SK-N-SH (cell line): ENCODE measurements at regions not wholly inside any gene's neighbourhood (a gene's known extent, or its start where the extent isn't known, plus 50 kb on each side); places are given as distances from the start of the nearest gene placed in this dataset.

Source experiments
- FOXM1 ChIP-seq: IDR thresholded peaks from 2 replicates; pipeline ENCODE4 v1.4.0; 2012; ENCODE audit warnings: low read depth, mild to moderate bottlenecking
- POLR2AphosphoS5 ChIP-seq: IDR thresholded peaks from 2 replicates; pipeline ENCODE4 v1.6.1; 2012; ENCODE audit warnings: low read depth, low read length
- SMC3 ChIP-seq: IDR thresholded peaks from 2 replicates; pipeline ENCODE4 v1.6.1; 2012; ENCODE audit warnings: low read depth, low read length, improper control_type of control experiment
- TF ChIP-seq, protein P1 (sequence below): IDR thresholded peaks from 2 replicates; pipeline ENCODE4 v1.6.1; 2012; ENCODE audit warnings: mild to moderate bottlenecking, low read depth, low read length, moderate library complexity
- TF ChIP-seq, protein P2 (sequence below): fragments of 200-600 bp; sonication (generic); IDR thresholded peaks from 2 replicates; pipeline ENCODE4 v1.6.1; 2017; ENCODE audit warnings: antibody characterized with exemption, mild to moderate bottlenecking, moderate library complexity

DNA sequence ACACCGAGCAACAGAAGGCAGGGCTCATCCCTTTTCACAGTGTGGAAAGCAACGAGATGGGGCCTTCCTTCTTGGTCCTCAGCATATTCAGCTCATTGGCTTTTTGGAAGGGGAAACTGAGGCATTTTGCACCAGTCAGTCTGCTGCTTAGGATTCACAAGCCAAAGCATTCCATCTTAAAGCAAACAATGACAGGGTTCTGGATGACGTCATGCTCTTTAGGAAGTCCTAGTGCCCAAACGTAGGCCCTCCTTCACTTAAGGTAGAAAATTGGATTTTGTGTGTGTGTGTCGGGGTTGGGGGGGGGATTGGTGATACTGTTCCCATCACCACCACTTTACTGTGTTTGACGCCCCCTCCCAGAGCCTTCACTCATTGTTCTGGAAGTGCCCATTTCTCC, 101.6 kb downstream of the SELENOF start:
- TF ChIP-seq, protein P1, sequence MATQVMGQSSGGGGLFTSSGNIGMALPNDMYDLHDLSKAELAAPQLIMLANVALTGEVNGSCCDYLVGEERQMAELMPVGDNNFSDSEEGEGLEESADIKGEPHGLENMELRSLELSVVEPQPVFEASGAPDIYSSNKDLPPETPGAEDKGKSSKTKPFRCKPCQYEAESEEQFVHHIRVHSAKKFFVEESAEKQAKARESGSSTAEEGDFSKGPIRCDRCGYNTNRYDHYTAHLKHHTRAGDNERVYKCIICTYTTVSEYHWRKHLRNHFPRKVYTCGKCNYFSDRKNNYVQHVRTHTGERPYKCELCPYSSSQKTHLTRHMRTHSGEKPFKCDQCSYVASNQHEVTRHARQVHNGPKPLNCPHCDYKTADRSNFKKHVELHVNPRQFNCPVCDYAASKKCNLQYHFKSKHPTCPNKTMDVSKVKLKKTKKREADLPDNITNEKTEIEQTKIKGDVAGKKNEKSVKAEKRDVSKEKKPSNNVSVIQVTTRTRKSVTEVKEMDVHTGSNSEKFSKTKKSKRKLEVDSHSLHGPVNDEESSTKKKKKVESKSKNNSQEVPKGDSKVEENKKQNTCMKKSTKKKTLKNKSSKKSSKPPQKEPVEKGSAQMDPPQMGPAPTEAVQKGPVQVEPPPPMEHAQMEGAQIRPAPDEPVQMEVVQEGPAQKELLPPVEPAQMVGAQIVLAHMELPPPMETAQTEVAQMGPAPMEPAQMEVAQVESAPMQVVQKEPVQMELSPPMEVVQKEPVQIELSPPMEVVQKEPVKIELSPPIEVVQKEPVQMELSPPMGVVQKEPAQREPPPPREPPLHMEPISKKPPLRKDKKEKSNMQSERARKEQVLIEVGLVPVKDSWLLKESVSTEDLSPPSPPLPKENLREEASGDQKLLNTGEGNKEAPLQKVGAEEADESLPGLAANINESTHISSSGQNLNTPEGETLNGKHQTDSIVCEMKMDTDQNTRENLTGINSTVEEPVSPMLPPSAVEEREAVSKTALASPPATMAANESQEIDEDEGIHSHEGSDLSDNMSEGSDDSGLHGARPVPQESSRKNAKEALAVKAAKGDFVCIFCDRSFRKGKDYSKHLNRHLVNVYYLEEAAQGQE: no peak
- TF ChIP-seq, protein P2, sequence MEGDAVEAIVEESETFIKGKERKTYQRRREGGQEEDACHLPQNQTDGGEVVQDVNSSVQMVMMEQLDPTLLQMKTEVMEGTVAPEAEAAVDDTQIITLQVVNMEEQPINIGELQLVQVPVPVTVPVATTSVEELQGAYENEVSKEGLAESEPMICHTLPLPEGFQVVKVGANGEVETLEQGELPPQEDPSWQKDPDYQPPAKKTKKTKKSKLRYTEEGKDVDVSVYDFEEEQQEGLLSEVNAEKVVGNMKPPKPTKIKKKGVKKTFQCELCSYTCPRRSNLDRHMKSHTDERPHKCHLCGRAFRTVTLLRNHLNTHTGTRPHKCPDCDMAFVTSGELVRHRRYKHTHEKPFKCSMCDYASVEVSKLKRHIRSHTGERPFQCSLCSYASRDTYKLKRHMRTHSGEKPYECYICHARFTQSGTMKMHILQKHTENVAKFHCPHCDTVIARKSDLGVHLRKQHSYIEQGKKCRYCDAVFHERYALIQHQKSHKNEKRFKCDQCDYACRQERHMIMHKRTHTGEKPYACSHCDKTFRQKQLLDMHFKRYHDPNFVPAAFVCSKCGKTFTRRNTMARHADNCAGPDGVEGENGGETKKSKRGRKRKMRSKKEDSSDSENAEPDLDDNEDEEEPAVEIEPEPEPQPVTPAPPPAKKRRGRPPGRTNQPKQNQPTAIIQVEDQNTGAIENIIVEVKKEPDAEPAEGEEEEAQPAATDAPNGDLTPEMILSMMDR: no peak
- TF ChIP-seq SMC3 (no peak), FOXM1 (no peak), POLR2AphosphoS5 (no peak)
